ENCODE measurements at regions not wholly inside any gene's neighbourhood (a gene's known extent, or its start where the extent isn't known, plus 50 kb on each side); places are given as distances from the start of the nearest gene placed in this dataset.
"Not testable (repeated sequence)": the region's sequence is repeated elsewhere in the genome, so short reads cannot be mapped to it uniquely, and the experiment has no call there.

DNA sequence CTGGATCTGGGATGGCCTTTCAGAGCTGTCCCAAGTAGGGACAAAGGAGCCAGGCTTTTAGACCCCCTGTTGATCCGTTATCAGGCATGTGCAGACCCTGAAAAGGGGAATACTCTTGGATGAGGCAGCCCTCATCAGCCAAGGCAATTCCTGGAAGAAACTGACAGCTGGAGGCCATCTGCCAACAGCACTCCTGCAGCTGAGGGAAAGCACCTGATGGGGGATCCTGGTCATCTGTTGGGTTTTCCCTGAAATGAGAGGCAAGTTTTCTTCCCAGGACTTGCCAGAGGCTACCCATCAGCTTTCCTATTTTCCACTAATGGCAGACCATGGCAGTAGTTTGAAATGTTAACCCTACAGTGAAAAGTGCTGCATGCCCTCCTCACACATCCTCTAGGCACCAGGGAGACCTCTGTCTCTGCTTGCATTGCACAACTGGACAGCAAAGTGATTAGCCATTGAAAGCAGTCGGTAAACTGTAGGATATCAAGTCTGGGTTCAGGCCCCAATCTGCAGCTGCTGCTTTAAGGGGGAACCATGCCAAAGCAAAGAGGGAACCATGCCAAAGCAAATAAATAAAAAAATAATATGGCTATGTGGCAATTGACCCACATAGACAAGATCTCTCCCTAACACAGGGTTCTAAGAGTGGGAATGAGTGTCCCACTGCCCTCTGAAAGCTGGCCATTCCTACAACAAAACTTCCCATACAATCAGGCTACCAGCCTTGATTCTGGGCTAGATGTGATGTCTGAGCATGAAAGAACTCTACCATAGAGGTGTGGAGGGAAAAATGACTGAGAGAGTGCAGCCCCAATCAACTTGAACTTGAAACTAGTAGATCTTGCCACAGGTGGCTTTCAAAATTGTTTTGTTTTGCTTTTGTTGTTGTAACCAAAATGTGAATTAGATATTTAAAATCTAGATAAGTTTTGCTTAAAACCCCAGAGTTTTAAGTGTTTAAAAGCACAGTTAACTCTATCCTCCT lies 232.0 kb upstream of the STT3B start:
- no peak for DNase-seq

DNA sequence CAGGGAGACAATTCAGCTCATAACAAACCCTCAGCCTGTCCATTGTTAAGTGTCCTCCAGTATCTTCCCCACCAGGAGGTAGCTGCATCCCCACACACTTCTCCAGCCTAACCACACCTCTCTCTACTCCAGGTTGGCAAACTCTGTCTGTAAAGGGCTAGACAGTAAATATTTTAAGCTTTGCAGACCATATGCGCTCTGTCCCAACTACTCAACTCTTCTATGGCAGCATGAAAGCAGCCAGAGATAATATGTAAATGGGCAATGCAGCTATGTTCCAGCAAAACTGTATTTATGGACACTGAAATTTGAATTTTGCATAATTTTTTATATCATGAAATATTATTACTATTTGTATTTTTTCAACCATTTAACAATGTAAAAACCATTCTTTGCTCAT lies 230.4 kb upstream of the STT3B start:
- no peak for DNase-seq

DNA sequence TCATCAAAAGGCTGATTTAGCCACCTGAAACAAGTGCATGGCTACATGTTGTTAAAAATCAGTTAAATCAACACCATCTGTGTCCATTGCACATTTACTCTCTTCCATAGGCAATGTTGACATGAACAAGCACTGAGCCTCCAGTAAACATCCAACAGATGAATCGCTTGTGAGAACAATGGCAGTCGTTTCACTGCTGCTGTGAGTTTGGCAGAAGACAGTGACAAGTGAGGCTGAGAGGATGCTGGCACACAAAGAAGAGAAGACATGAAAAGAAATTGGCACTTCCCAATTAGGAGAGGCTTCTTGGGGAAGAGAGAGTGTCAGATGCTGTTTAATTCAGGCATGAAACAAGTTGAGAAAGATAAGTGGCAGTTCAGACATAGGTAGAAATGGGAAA lies 227.4 kb upstream of the STT3B start:
- no peak for DNase-seq

- DNase-seq = no peak
Observed at GRCh38 chr3:31307131-31307785, 225.5 kb upstream of the STT3B start.

DNA sequence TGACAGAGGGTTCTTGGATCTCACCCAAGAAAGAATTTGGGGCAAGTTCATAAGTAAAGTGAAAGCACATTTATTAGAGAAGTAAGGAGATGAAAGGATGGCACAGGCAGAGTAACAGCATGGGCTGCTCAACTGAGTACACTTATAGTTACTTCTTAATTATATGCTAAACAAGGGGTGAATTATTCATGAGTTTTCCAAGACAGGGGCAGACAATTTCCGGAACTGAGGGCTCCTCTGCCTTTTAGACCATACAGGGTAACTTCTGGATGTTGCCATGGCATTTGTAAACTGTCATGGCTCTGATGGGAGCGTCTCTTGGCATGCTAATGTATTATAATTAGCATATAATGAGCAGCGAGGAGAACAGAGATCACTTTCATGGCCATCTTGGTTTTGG lies 221.2 kb upstream of the STT3B start:
- DNase-seq = no peak

DNA sequence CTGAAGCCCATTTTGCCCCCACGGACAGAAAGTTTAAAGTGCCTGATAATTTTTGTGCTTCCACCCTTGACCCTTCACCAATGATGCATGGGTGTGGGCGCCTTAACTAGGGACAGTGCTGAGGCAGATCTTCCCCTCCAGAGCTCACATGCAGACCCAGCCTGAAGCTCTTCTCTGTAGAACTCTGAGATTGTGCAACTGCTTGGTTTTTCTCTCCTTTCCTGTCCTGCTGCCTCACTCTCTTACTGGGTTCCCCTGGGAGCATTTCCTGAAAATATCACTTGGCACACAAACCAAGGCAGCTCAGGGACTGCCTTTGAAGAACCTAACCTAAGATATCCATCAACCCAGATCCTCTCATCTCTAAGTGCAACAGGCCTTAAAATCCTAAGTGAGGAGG lies 220.3 kb upstream of the STT3B start:
- DNase-seq = no peak

DNA sequence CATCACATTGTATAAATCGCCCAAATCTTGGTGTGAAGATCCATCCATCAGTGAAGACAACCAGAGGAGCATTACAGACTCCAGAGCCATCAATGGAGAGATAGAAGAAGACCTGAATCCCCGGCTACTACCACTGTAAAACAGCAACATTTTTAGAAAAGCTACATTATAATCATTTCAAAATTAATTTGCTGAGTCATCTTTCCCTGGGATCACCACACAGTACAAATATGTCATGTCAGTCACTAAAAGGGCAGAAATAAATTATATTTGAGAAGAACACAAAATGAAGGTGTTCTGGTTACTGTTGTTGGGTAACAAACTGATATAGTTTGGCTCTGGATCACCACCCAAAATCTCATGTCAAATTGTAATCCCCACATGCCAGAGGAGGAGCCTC lies 218.5 kb upstream of the STT3B start:
- no peak for DNase-seq

GRCh38 chr3:31319332-31319731 lies 213.4 kb upstream of the STT3B start:
- DNase-seq = no peak

DNA sequence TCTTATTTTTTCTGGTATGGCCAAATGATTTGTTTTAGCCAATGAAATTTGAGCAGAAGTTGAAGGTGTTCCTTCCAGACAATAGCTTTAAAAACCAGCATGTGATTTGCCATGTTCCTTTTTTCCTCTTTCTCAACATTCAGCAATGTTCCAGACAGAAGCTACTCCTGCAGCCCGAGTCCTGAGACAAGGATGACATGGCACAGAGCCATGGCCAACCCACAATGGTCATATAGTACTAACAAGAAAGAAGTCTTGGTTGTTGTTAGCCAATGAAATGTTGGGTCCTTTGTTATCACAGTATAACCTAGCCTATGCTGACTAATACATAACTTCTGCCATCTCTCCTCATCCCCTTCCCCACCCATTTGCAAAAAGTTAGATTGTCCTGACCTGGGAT lies 211.1 kb upstream of the STT3B start:
- no peak for DNase-seq

- DNase-seq = no peak
Observed at GRCh38 chr3:31322460-31322859, 210.3 kb upstream of the STT3B start.

GRCh38 chr3:31327826-31328357 lies 204.8 kb upstream of the STT3B start:
- not testable (repeated sequence) for DNase-seq

GRCh38 chr3:31331278-31331677 lies 201.4 kb upstream of the STT3B start:
- peak; percentile 1 for DNase-seq

DNA sequence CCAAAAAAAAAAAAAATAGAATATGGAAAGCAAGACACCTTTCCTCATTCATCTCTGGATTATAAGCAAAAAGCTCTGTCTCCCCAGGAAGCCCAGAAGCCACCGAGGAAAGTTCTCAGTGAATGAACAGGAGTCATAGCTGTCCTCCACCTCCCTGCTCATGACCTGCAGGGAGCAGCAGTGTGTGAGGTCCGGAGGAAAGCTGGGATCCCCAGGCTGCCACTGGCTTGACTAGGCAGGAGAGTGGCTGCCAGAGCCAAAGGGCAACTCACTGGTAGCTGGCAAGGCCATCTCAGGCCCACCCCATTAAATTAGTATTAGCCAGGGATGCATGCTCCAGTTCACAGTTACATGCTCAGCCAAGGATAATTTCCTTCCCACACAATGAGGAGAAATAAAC lies 191.6 kb upstream of the STT3B start:
- no peak for DNase-seq

- DNase-seq = no peak
Observed at GRCh38 chr3:31343075-31343474, 189.7 kb upstream of the STT3B start.

GRCh38 chr3:31345581-31345980 lies 187.1 kb upstream of the STT3B start:
- no peak for DNase-seq

- no peak for DNase-seq
Observed at GRCh38 chr3:31346542-31346979, 186.2 kb upstream of the STT3B start.

- DNase-seq = no peak
Observed at GRCh38 chr3:31349001-31349748, 183.6 kb upstream of the STT3B start.

DNA sequence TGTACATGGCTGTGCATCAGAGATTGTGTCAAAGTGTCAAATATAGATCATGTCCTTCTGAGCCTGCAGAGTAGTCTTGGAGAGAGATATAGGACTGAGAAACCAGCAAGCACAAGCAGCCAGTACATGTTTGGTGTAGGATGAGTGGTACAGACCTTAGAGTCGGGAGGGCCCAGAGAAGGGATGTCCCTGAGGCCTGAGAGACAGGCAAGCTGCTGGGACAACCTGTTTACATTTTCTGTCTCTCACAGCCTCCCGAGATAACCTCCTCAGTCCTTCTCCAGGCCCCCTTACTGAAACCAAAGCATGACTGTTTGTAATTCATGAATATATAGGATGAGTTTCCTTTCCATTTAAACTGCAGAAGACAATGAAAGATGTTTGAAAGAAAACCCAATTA lies 182.4 kb upstream of the STT3B start:
- DNase-seq = no peak

- no peak for DNase-seq
Observed at GRCh38 chr3:31352331-31352730, 180.4 kb upstream of the STT3B start.

DNA sequence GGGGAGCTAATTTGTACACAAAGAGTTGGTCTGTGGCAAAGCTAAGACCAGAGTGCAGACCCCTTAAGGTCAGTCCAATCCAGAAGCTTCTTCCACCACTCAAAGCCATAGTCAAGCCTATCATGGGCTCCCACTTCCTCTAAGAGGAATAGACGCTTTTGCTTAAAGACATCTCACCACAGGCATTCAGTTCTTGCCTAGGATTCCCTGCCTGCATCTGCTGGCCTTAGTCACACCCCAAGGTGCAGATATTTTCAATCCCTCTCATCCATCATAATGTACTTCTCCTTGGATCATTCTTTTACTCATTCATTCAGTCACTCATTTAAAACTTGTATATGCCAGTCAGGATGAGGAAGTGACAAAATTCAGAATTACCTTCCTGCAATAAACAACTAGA lies 179.6 kb upstream of the STT3B start:
- no peak for DNase-seq

DNA sequence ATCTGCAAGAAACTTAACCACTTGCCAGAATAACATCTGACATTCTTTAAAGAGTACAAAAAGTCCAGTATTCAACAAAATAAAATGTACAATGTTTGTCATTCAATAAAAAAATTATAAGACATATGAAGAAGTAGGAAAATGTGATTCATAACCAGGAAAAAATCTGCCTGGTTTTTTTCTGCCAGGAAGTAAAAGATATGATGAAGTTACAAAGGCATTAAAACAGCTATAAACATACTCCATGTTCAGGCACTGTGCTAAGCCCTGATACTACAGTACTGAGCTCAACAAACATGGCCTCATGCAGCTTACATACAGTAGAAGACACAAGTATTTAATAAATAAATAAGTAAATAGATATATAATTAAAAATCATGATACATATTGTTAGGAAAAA lies 178.4 kb upstream of the STT3B start:
- DNase-seq = no peak

- DNase-seq = no peak
Observed at GRCh38 chr3:31355807-31356206, 176.9 kb upstream of the STT3B start.

DNA sequence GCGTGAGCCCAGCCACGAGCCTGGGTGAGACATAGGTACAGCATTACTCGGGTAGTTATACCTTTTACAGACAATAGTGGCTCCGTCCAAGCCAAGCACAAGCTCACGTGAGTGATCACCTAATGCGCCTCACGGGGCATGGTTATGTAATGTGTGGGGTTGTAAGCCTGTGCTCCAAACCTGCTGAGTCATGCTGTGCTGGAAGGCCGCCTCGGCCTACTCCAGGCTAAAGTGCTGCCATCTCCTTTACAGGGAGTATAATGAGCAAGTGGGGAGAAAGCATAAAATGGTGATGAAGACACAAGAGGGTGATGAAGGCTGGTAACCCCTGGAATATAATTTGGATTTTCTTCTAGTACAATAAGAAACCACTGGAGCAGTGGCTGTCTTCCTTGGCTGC lies 175.8 kb upstream of the STT3B start:
- DNase-seq = no peak

All from NCI-H510A treated with DMSO at 0.1 percent for 48 hours (cell line).